OCI-LY3 (cell line): ENCODE measurements at regions not wholly inside any gene's neighbourhood (a gene's known extent, or its start where the extent isn't known, plus 50 kb on each side); places are given as distances from the start of the nearest gene placed in this dataset.
"Not testable (repeated sequence)": the region's sequence is repeated elsewhere in the genome, so short reads cannot be mapped to it uniquely, and the experiment has no call there.

Experiments
- H2AFZ ChIP-seq: fragments of 200-600, 300-600 bp; shearing (Covaris generic); 2 replicates; pipeline ENCODE4 v1.6.0; 2014; ENCODE audit warnings: antibody characterized with exemption, low read depth, low read length
- H3K27ac ChIP-seq: fragments of 200-600, 300-600 bp; sonication (generic); 2 replicates; pipeline ENCODE4 v1.5.1; 2014; ENCODE audit warnings: mild to moderate bottlenecking, low read length, moderate library complexity, mixed read lengths
- H3K27me3 ChIP-seq: fragments of 200-600, 300-600 bp; sonication (generic); 2 replicates; pipeline ENCODE4 v1.6.1; 2014; ENCODE audit warnings: low read depth, low read length, mixed read lengths
- H3K36me3 ChIP-seq: fragments of 200-600, 300-600 bp; sonication (generic); replicated peaks from 2 replicates; pipeline ENCODE3; 2014; ENCODE audit warnings: low read depth, low read length, mixed read lengths
- H3K4me1 ChIP-seq: fragments of 300-600, 200-600 bp; sonication (generic); 2 replicates; pipeline ENCODE4 v1.6.1; 2014; ENCODE audit warnings: low read length, mixed read lengths
- H3K4me2 ChIP-seq: fragments of 200-600, 300-600 bp; sonication (generic); 2 replicates; pipeline ENCODE4 v1.6.1; 2014; ENCODE audit warnings: low read length, mixed read lengths
- H3K4me3 ChIP-seq: fragments of 300-600, 200-600 bp; sonication (generic); 2 replicates; pipeline ENCODE4 v1.5.1; 2014; ENCODE audit warnings: antibody characterized with exemption, mild to moderate bottlenecking, low read length, moderate library complexity
- H3K79me2 ChIP-seq: fragments of 300-600, 200-600 bp; shearing (Covaris generic); 2 replicates; pipeline ENCODE4 v1.6.1; 2014; ENCODE audit warnings: mild to moderate bottlenecking, low read length, mixed read lengths
- H3K9ac ChIP-seq: fragments of 300-600, 200-600 bp; shearing (Covaris generic); 2 replicates; pipeline ENCODE4 v1.6.0; 2014; ENCODE audit warnings: mild to moderate bottlenecking, low read length, moderate library complexity
- H3K9me3 ChIP-seq: fragments of 200-600, 300-600 bp; shearing (Covaris generic); 2 replicates; pipeline ENCODE4 v1.6.1; 2014; ENCODE audit warnings: low read length, mixed read lengths; ENCODE audit not compliant: insufficient read depth
- H4K20me1 ChIP-seq: fragments of 200-600, 300-600 bp; sonication (generic); 2 replicates; pipeline ENCODE4 v1.6.1; 2016; ENCODE audit warnings: low read length, mixed read lengths; ENCODE audit not compliant: insufficient read depth
- EZH2phosphoT487 ChIP-seq: fragments of 200-600 bp; shearing (Covaris generic); IDR thresholded peaks from 2 replicates; pipeline ENCODE4 v1.6.1; 2018; ENCODE audit warnings: antibody characterized with exemption, mixed run types, low read depth
- TF ChIP-seq, protein P1 (sequence below): fragments of 200-600, 300-600 bp; sonication (generic); IDR thresholded peaks from 2 replicates; pipeline ENCODE4 v1.5.1; 2014; ENCODE audit warnings: antibody characterized with exemption, low read length, low read depth

DNA sequence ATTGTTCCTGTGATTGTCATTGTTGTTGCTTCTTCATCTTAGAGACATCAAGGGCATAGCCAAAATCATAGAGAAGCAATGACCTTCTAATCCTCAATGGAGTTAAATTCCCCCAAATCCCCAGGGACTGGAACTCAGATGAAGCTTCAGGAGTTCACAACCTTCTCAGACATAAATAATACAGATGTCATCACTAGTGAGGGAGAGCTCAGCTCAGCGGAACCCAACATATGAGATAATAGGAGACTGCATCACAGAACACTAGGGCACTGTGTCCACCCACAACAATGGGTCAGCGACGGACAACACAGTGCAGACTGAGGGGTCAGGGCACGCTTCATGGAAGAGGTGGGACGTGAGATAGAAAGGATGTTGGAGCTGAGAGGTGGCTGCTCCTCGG, 1290.4 kb upstream of the TMEM132C start:
- no peak overlapping the region for H3K27ac ChIP-seq
- no peak overlapping the region for H2AFZ ChIP-seq
- H3K4me2 ChIP-seq, result no peak overlapping the region
- no peak overlapping the region for H3K4me3 ChIP-seq
- no peaks in the 10 kb centered on the region for H3K36me3 ChIP-seq
- TF ChIP-seq, protein P1, sequence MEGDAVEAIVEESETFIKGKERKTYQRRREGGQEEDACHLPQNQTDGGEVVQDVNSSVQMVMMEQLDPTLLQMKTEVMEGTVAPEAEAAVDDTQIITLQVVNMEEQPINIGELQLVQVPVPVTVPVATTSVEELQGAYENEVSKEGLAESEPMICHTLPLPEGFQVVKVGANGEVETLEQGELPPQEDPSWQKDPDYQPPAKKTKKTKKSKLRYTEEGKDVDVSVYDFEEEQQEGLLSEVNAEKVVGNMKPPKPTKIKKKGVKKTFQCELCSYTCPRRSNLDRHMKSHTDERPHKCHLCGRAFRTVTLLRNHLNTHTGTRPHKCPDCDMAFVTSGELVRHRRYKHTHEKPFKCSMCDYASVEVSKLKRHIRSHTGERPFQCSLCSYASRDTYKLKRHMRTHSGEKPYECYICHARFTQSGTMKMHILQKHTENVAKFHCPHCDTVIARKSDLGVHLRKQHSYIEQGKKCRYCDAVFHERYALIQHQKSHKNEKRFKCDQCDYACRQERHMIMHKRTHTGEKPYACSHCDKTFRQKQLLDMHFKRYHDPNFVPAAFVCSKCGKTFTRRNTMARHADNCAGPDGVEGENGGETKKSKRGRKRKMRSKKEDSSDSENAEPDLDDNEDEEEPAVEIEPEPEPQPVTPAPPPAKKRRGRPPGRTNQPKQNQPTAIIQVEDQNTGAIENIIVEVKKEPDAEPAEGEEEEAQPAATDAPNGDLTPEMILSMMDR, result no peak
- no peak for TF ChIP-seq EZH2phosphoT487
- H4K20me1 ChIP-seq, result no peaks in the 10 kb centered on the region
- no peak overlapping the region for H3K9ac ChIP-seq
- peaks cover 6% of the 10 kb centered on the region; the same call in 1 of the 2 replicates for H3K27me3 ChIP-seq
- no peaks in the 10 kb centered on the region for H3K79me2 ChIP-seq
- H3K4me1 ChIP-seq, result no peaks in the 10 kb centered on the region
- no peaks in the 10 kb centered on the region for H3K9me3 ChIP-seq

DNA sequence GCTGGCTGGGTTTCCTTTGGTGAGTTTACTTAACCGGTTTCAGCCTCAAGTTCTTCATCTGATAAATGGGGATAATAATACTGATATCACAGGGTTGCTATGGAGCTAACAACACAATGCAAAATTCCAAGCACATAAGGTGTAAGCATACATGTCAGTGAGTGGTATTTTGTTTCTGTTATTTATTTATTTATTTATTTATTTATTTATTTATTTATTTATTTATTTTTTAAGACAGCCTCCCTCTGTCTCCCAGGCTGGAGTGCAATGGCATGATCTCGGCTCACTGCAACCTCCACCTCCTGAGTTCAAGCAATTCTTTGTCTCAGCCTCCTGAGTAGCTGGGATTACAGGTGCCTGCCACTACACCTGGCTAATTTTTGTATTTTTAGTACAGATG, 1287.4 kb upstream of the TMEM132C start:
- not testable (repeated sequence) for H3K9me3 ChIP-seq, H3K27me3 ChIP-seq, H3K36me3 ChIP-seq, H4K20me1 ChIP-seq, H3K27ac ChIP-seq, H2AFZ ChIP-seq, H3K4me2 ChIP-seq, H3K79me2 ChIP-seq, H3K9ac ChIP-seq, H3K4me1 ChIP-seq, H3K4me3 ChIP-seq

DNA sequence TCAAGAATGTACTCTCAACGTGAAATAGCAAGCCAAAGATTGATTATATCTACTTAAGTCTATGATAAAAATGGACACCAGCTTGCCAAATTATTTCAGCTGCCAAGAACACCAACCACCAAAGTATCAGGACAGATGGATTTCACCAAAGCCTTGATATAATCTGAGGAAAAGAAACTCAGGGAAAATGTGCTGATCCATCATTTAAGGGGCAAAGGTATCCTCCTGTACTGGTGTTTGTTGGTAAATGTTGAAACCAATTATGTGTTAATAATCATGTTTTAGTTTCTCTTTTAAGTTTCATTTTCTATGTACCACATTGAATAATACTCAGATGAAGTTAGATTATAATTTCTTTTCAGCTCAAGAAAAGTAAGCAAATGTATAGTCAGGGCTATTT, 1284.3 kb upstream of the TMEM132C start:
- Histone ChIP-seq H3K9me3 (no peaks in the 10 kb centered on the region), H3K9ac (no peak overlapping the region), H3K4me1 (no peaks in the 10 kb centered on the region), H3K27me3 (no peaks in the 10 kb centered on the region), H3K4me3 (no peak overlapping the region), H3K27ac (no peak overlapping the region), H3K36me3 (no peaks in the 10 kb centered on the region), H2AFZ (no peak overlapping the region), H3K4me2 (no peak overlapping the region), H3K79me2 (no peaks in the 10 kb centered on the region), H4K20me1 (no peaks in the 10 kb centered on the region)
- TF ChIP-seq, protein P1, result no peak
- TF ChIP-seq EZH2phosphoT487, result no peak

DNA sequence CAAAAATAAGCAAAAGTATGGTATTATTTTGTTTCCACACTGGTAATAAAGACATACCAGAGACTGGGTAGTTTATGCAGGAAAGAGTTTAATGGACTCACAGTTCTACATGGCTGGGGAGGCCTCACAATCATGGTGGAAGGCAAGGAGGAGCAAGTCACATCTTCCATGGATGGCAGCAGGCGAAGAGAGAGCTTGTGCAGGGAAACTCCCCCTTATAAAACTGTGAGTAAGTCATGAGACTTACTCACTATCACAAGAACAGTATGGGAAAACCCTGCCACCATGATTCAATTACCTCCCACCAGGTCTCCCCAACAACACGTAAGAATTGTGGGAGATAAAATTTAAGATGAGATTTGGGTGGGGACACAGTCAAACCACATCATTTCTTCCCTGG, 1283.2 kb upstream of the TMEM132C start:
- not testable (repeated sequence) for H3K27ac ChIP-seq, H3K4me3 ChIP-seq, H3K9ac ChIP-seq, H3K4me2 ChIP-seq, H3K4me1 ChIP-seq, H2AFZ ChIP-seq, H3K27me3 ChIP-seq, H3K79me2 ChIP-seq, H3K36me3 ChIP-seq, H4K20me1 ChIP-seq, H3K9me3 ChIP-seq

DNA sequence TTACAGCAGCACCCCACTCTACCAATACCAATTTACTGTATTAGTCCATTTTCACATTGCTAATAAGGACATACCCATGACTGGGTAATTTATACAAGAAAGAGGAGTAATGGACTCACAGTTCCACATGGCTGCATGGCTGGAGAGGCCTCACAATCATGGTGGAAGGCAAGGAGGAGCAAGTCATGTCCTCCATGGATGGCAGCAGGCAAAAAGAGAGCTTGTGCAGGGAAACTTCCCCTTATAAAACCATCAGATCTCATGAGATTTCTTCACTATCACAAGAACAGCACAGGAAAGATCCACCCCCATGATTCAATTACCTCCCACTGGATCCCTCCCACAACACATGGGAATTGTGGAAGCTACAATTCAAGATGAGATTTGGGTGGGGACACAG, 1281.3 kb upstream of the TMEM132C start:
- not testable (repeated sequence) for H3K4me3 ChIP-seq, H3K9me3 ChIP-seq, H3K9ac ChIP-seq, H3K4me2 ChIP-seq, H3K79me2 ChIP-seq, H3K27me3 ChIP-seq, H3K4me1 ChIP-seq, H2AFZ ChIP-seq, H3K27ac ChIP-seq, H3K36me3 ChIP-seq, H4K20me1 ChIP-seq

DNA sequence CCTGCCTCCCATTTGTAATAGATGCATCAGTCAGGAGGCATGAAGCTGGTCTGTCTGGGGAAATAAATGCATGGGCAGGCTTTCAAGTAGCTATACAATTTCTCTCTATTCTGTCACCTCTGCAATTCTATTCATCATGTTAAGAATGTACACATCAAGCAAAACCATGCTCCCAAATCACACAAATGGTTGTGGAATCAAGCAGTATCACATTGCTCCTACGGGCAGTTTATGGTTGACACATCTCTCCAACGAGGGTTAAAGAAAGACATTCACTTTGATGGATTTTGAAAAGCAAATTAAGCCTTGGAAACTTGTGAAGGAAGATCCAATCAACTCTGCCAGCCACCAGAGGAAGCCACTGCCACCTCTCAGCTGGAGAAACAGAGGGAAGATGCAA, 1277.4 kb upstream of the TMEM132C start:
- Histone ChIP-seq H3K4me1 (no peaks in the 10 kb centered on the region), H2AFZ (no peak overlapping the region), H3K27me3 (no peaks in the 10 kb centered on the region), H3K9ac (no peak overlapping the region), H4K20me1 (no peaks in the 10 kb centered on the region), H3K79me2 (no peaks in the 10 kb centered on the region), H3K4me3 (no peak overlapping the region), H3K4me2 (no peak overlapping the region), H3K9me3 (no peaks in the 10 kb centered on the region), H3K27ac (no peak overlapping the region), H3K36me3 (no peaks in the 10 kb centered on the region)
- TF ChIP-seq, protein P1, result no peak
- TF ChIP-seq EZH2phosphoT487, result no peak
